Vagina (tissue), 2 donors: ENCODE measurements at regions not wholly inside any gene's neighbourhood (a gene's known extent, or its start where the extent isn't known, plus 50 kb on each side); places are given as distances from the start of the nearest gene placed in this dataset.

Experiments
- DNase-seq, 2 donors: peaks; one replicate each; pipeline ENCODE4 v3.0.0-alpha.2; 2017; ENCODE audit errors: extremely low spot score in 2 of 2
- H3K27ac ChIP-seq: fragments of 200-600 bp; sonication (generic); one replicate; pipeline ENCODE4 v1.5.1; 2019
- H3K27me3 ChIP-seq: fragments of 200-600 bp; sonication (generic); one replicate; pipeline ENCODE4 v1.5.1; 2019
- H3K36me3 ChIP-seq, 2 donors: fragments of 200-600 bp; sonication (generic); one replicate each; pipeline ENCODE4 v1.5.1; 2017 to 2019
- H3K4me1 ChIP-seq: fragments of 200-600 bp; sonication (generic); one replicate; pipeline ENCODE4 v1.5.1; 2019
- H3K4me3 ChIP-seq, 2 donors: fragments of 200-600 bp; sonication (generic); 1 replicate in 1 of 2; 2 replicates in 1 of 2; pipeline ENCODE4 v1.5.1; 2016 to 2019
- H3K9me3 ChIP-seq: fragments of 200-600 bp; sonication (generic); one replicate; pipeline ENCODE4 v1.5.1; 2019
- POLR2A ChIP-seq, 2 donors: fragments of 450-650 bp; IDR thresholded peaks; one replicate each; pipeline ENCODE4 v1.6.1; 2017; ENCODE audit warnings: antibody characterized with exemption in 2 of 2, mild to moderate bottlenecking in 2 of 2, moderate library complexity in 2 of 2
- POLR2AphosphoS5 ChIP-seq, 2 donors: sonication (generic); formaldehyde crosslinking; IDR thresholded peaks; one replicate each; pipeline ENCODE4 v1.9.0; 2017; ENCODE audit warnings: antibody characterized with exemption in 2 of 2, mild to moderate bottlenecking in 2 of 2, low read depth in 1 of 2; ENCODE audit not compliant: insufficient read depth in 1 of 2
- intact Hi-C: fragments of 100-400 bp; cut with DNase I; formaldehyde crosslinking; loops from one replicate; pipeline ENCODE4 v1.15.1; 2023
- TF ChIP-seq, protein P1 (sequence below), 3 experiments: fragments of 450-650 bp in 2 of 3; fragments of 200-600 bp in 1 of 3; sonication (generic) in 1 of 3; IDR thresholded peaks; one replicate each; pipeline ENCODE4 v1.5.1; 2017 to 2019; ENCODE audit warnings: antibody characterized with exemption in 3 of 3, mild to moderate bottlenecking in 2 of 3, moderate library complexity in 2 of 3

DNA sequence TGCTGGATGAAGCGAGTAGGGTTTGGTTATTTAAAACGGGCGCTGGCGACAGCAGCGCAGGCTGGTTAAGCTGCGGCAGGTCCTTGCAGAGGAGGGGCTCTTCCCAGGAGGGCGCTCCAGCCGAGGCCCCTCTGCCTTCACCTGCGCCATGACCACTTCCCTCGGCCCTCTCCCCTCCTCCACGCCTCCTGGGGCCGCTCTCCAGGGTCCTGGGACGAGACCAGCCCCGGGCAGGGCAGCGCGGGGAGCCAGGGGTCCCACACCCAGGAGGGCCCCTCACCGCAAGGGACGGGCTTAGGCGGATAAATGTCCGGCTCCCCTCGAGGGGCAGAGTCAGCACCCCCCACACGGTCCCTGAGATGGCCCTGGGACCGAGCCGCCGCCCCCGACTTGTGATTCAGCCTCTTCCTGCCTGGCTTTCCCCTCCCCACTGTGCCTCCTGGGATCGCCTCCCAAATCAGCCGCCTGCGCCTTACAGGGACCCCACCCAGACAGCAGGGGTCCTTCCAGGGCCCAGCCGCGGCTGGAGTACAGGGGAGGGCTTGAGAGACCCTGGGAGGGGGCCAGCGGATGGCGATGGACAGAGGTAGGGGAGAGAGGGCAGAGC is 380.7 kb downstream of the MATN1 start:
- Histone ChIP-seq H3K9me3 (no peaks in the 10 kb centered on the region), H3K27me3 (no peaks in the 10 kb centered on the region), H3K36me3 (no peaks in the 10 kb centered on the region), H3K4me1 (no peaks in the 10 kb centered on the region), H3K4me3 (no peak overlapping the region), H3K27ac (no peak overlapping the region)
- no peak for DNase-seq
- intact Hi-C loops, result no loop called here
- TF ChIP-seq POLR2A (IDR thresholded peaks at IDR 0.05) (no peak), POLR2AphosphoS5 (IDR thresholded peaks at IDR 0.05; ENCODE audit: insufficient read depth in 1 of 2, low read depth in 1 of 2) (no peak)
- TF ChIP-seq, protein P1, sequence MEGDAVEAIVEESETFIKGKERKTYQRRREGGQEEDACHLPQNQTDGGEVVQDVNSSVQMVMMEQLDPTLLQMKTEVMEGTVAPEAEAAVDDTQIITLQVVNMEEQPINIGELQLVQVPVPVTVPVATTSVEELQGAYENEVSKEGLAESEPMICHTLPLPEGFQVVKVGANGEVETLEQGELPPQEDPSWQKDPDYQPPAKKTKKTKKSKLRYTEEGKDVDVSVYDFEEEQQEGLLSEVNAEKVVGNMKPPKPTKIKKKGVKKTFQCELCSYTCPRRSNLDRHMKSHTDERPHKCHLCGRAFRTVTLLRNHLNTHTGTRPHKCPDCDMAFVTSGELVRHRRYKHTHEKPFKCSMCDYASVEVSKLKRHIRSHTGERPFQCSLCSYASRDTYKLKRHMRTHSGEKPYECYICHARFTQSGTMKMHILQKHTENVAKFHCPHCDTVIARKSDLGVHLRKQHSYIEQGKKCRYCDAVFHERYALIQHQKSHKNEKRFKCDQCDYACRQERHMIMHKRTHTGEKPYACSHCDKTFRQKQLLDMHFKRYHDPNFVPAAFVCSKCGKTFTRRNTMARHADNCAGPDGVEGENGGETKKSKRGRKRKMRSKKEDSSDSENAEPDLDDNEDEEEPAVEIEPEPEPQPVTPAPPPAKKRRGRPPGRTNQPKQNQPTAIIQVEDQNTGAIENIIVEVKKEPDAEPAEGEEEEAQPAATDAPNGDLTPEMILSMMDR (IDR thresholded peaks at IDR 0.05), result no peak

DNA sequence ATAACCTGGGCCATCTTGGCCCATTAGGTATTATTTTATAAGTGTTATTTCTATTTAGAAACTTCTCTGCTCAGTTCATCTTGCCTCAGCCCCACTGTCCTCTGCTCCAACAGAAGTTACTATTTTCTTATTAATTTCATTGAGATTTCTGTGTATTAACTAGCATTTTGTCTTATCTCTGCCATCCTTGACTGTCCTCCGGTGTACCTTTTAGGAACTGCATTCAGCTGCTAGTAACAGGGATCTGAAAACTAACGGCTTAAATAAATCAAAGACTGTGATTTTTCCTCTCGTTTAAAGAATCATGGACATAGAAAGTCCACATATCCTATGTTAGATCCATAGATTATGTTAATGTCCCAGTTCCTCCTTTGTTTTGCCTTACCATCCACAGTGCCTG is 382.5 kb downstream of the MATN1 start:
- H3K27me3 ChIP-seq, result no peaks in the 10 kb centered on the region
- no peaks in the 10 kb centered on the region for H3K36me3 ChIP-seq
- no peaks in the 10 kb centered on the region for H3K4me1 ChIP-seq
- intact Hi-C loops, result no loop called here
- TF ChIP-seq POLR2AphosphoS5 (IDR thresholded peaks at IDR 0.05; ENCODE audit: insufficient read depth in 1 of 2, low read depth in 1 of 2) (no peak), POLR2A (IDR thresholded peaks at IDR 0.05) (no peak)
- TF ChIP-seq, protein P1 (IDR thresholded peaks at IDR 0.05), result no peak
- DNase-seq, result no peak
- no peaks in the 10 kb centered on the region for H3K9me3 ChIP-seq
- H3K27ac ChIP-seq, result no peak overlapping the region
- H3K4me3 ChIP-seq, result no peak overlapping the region

GRCh38 chr1:30339866-30340265 is 383.5 kb downstream of the MATN1 start:
- intact Hi-C loops, result no loop called here
- H3K36me3 ChIP-seq, result no peaks in the 10 kb centered on the region
- no peaks in the 10 kb centered on the region for H3K4me1 ChIP-seq
- TF ChIP-seq POLR2A (IDR thresholded peaks at IDR 0.05) (no peak), POLR2AphosphoS5 (IDR thresholded peaks at IDR 0.05; ENCODE audit: insufficient read depth in 1 of 2, low read depth in 1 of 2) (no peak)
- TF ChIP-seq, protein P1 (IDR thresholded peaks at IDR 0.05), result no peak
- no peaks in the 10 kb centered on the region for H3K27me3 ChIP-seq
- peak in 1 of 2 donors; percentile 2 for DNase-seq
- H3K4me3 ChIP-seq, result no peak overlapping the region
- no peaks in the 10 kb centered on the region for H3K9me3 ChIP-seq
- H3K27ac ChIP-seq, result no peak overlapping the region

DNA sequence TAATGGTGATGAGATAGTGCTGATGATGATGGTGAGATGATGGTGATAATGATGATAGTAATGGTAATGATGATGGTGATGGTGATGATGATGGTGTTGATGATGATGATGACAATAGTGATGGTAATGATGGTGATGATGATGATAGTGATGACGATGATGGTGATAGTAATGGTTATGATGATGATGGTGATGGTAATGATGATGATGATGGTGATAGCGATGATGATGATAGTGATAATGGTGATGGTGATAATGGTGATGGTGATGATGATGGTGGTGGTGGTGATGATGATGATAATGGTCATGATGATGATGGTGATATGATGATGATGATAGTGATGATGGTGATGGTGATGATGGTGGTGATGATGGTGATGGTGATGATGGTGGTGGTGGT is 384.6 kb downstream of the MATN1 start:
- DNase-seq, result peak in 1 of 2 donors; percentile 25
- Histone ChIP-seq H3K4me1 (no peaks in the 10 kb centered on the region), H3K9me3 (no peaks in the 10 kb centered on the region), H3K27me3 (no peaks in the 10 kb centered on the region), H3K27ac (no peak overlapping the region), H3K36me3 (no peaks in the 10 kb centered on the region), H3K4me3 (no peak overlapping the region)
- intact Hi-C loops, result no loop called here
- TF ChIP-seq POLR2A (IDR thresholded peaks at IDR 0.05), result no peak
- TF ChIP-seq POLR2AphosphoS5 (IDR thresholded peaks at IDR 0.05; ENCODE audit: insufficient read depth in 1 of 2, low read depth in 1 of 2), result no peak
- TF ChIP-seq, protein P1 (IDR thresholded peaks at IDR 0.05), result no peak

GRCh38 chr1:30337324-30337620 is 386.1 kb downstream of the MATN1 start:
- Histone ChIP-seq H3K27ac (no peak overlapping the region), H3K9me3 (no peaks in the 10 kb centered on the region), H3K4me1 (no peaks in the 10 kb centered on the region), H3K36me3 (no peaks in the 10 kb centered on the region), H3K4me3 (no peak overlapping the region), H3K27me3 (no peaks in the 10 kb centered on the region)
- intact Hi-C loops, result no loop called here
- DNase-seq, result peak in 1 of 2 donors; percentile 22
- no peak for TF ChIP-seq POLR2AphosphoS5 (IDR thresholded peaks at IDR 0.05; ENCODE audit: insufficient read depth in 1 of 2, low read depth in 1 of 2)
- TF ChIP-seq, protein P1 (IDR thresholded peaks at IDR 0.05), result no peak
